ENCODE measurements at regions not wholly inside any gene's neighbourhood (a gene's known extent, or its start where the extent isn't known, plus 50 kb on each side); places are given as distances from the start of the nearest gene placed in this dataset.

- in situ Hi-C loops (cut with MboI; ENCODE audit: low sequenced_read_pairs in 4 of 4) (no loop called here), intact Hi-C loops (cut with DNase I; ENCODE audit: low total_unique reads) (no loop called here)
- H3K27me3 ChIP-seq, result no peaks in the 10 kb centered on the region
- H3K9me3 ChIP-seq, result no peaks in the 10 kb centered on the region
- H3K4me1 ChIP-seq, result no peaks in the 10 kb centered on the region
- no peaks in the 10 kb centered on the region for H3K36me3 ChIP-seq
- H3K4me3 ChIP-seq, result no peak overlapping the region
- ATAC-seq (no peak), DNase-seq (no peak)
- TF ChIP-seq CTCF (IDR thresholded peaks at IDR 0.05 in 4 of 5, conservative IDR thresholded peaks at IDR 0.05 in 1 of 5) (no peak), POLR2A (IDR thresholded peaks at IDR 0.05) (no peak)
- no peak overlapping the region for H3K27ac ChIP-seq
Observed at GRCh38 chr2:15839426-15840124, 100.8 kb upstream of the MYCN start.

- intact Hi-C loops (cut with DNase I; ENCODE audit: low total_unique reads), result no loop called here
- no peak overlapping the region for H3K4me3 ChIP-seq
- H3K9me3 ChIP-seq, result no peaks in the 10 kb centered on the region
- no peaks in the 10 kb centered on the region for H3K27me3 ChIP-seq
- no peak overlapping the region for H3K27ac ChIP-seq
- no peak for TF ChIP-seq POLR2A (IDR thresholded peaks at IDR 0.05)
- TF ChIP-seq CTCF (IDR thresholded peaks at IDR 0.05 in 4 of 5, conservative IDR thresholded peaks at IDR 0.05 in 1 of 5), result no peak
- H3K4me1 ChIP-seq, result no peaks in the 10 kb centered on the region
- ATAC-seq, result no peak
- H3K36me3 ChIP-seq, result no peaks in the 10 kb centered on the region
- no peak for DNase-seq
- in situ Hi-C loops (cut with MboI; ENCODE audit: low sequenced_read_pairs in 4 of 4), result no loop called here
Observed at GRCh38 chr2:15840148-15840547, 100.2 kb upstream of the MYCN start.

- in situ Hi-C loops (cut with MboI; ENCODE audit: low sequenced_read_pairs in 4 of 4) (no loop called here), intact Hi-C loops (cut with DNase I; ENCODE audit: low total_unique reads) (no loop called here)
- TF ChIP-seq POLR2A (IDR thresholded peaks at IDR 0.05), result no peak
- TF ChIP-seq CTCF (IDR thresholded peaks at IDR 0.05 in 4 of 5, conservative IDR thresholded peaks at IDR 0.05 in 1 of 5), result no peak
- no peak overlapping the region for H3K27ac ChIP-seq
- ATAC-seq (no peak), DNase-seq (no peak)
- no peaks in the 10 kb centered on the region for H3K27me3 ChIP-seq
- H3K4me3 ChIP-seq, result no peak overlapping the region
- H3K9me3 ChIP-seq, result no peaks in the 10 kb centered on the region
- H3K4me1 ChIP-seq, result no peaks in the 10 kb centered on the region
- no peaks in the 10 kb centered on the region for H3K36me3 ChIP-seq
Observed at GRCh38 chr2:15840969-15841368, 99.4 kb upstream of the MYCN start.

GRCh38 chr2:15841776-15842560 is 98.4 kb upstream of the MYCN start:
- no peak for ATAC-seq
- in situ Hi-C loops (cut with MboI; ENCODE audit: low sequenced_read_pairs in 4 of 4), result no loop called here

More at GRCh38 chr2:15841776-15842560, 98.4 kb upstream of the MYCN start:
- intact Hi-C loops (cut with DNase I; ENCODE audit: low total_unique reads), result no loop called here
- no peak overlapping the region for H3K4me3 ChIP-seq
- no peaks in the 10 kb centered on the region for H3K36me3 ChIP-seq
- TF ChIP-seq POLR2A (IDR thresholded peaks at IDR 0.05), result no peak
- TF ChIP-seq CTCF (IDR thresholded peaks at IDR 0.05 in 4 of 5, conservative IDR thresholded peaks at IDR 0.05 in 1 of 5), result no peak
- no peak for DNase-seq
- H3K9me3 ChIP-seq, result no peaks in the 10 kb centered on the region
- H3K27me3 ChIP-seq, result no peaks in the 10 kb centered on the region
- H3K4me1 ChIP-seq, result no peaks in the 10 kb centered on the region
- H3K27ac ChIP-seq, result no peak overlapping the region
